Posterior vena cava (tissue), 2 donors: ENCODE measurements at regions not wholly inside any gene's neighbourhood (a gene's known extent, or its start where the extent isn't known, plus 50 kb on each side); places are given as distances from the start of the nearest gene placed in this dataset.

Experiments used
- DNase-seq: peaks from one replicate; pipeline ENCODE4 v3.0.0-alpha.2; 2020; ENCODE audit warnings: low spot score
- intact Hi-C, 2 donors: fragments of 100-400 bp; cut with DNase I; formaldehyde crosslinking; loops; one replicate each; pipeline versions ENCODE4 v1.14.1 to v1.14.2; 2022 to 2023
- donor health status: DM: yes; HTN: yes; CAD: no.
- donor health status: DM: yes; HTN: yes; CAD: no.

GRCh38 chr11:10386361-10386760 lies 68.7 kb upstream of the AMPD3 start:
- intact Hi-C loops: no loop called here

GRCh38 chr11:10386861-10387205 lies 68.2 kb upstream of the AMPD3 start:
- intact Hi-C loops: no loop called here
- no peak for DNase-seq

More at GRCh38 chr11:10386361-10386760, 68.7 kb upstream of the AMPD3 start:
- no peak for DNase-seq

- intact Hi-C loops: no loop called here
- DNase-seq: peak; percentile 90
These were observed 67.6 kb upstream of the AMPD3 start for GRCh38 chr11:10387206-10388083.

GRCh38 chr11:10388101-10388500 lies 67.0 kb upstream of the AMPD3 start:
- intact Hi-C loops: no loop called here

GRCh38 chr11:10388574-10388973 lies 66.5 kb upstream of the AMPD3 start:
- intact Hi-C loops: no loop called here
- peak; percentile 83 for DNase-seq

More at GRCh38 chr11:10388101-10388500, 67.0 kb upstream of the AMPD3 start:
- no peak for DNase-seq

- intact Hi-C loops: no loop called here
- DNase-seq: no peak
These were observed 64.7 kb upstream of the AMPD3 start for GRCh38 chr11:10390375-10390774.

DNA sequence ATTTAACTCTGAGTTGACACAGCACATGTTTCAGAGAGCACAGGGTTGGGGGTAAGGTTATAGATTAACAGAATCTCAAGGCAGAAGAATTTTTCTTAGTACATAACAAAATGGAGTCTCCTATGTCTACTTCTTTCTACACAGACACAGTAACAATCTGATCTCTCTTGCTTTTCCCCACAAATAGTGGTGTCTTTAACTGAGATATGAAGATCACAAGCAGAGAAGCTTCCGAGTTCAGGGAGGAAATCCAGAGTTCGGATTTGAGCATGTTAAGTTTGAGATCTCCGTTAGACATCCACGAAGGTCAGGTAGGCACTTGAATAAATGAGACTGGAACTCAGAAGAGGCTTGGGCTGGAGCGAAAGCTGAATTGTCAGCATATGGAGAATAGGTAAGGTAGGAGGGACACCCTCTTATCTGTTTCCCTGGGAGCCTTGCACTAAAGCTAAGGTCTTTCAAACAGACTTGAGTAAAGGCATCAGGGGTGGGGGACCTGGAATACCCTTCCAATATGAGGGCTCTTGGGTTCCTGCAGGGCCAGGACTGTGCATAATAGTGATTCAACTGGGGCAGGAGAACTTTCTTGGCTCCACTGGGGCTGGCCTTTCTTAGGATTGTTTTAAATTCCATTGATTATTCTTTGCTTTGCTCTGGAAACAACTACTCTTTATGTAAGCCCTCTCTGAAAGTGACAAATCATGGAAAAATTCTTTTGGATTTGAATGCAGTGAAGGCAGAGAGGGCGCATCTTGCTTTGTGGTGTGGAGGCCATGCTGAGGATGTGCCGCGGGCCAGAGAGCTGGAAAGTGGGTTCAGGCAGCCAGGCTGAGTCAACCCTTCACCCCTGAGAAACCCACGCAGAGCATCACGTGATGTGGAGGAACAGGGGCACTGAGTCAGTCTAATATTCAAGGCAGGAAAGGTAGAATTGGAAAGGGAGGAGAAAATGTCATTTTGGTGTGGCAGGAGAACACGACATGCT lies 62.7 kb upstream of the AMPD3 start:
- intact Hi-C loops: no loop called here

DNA sequence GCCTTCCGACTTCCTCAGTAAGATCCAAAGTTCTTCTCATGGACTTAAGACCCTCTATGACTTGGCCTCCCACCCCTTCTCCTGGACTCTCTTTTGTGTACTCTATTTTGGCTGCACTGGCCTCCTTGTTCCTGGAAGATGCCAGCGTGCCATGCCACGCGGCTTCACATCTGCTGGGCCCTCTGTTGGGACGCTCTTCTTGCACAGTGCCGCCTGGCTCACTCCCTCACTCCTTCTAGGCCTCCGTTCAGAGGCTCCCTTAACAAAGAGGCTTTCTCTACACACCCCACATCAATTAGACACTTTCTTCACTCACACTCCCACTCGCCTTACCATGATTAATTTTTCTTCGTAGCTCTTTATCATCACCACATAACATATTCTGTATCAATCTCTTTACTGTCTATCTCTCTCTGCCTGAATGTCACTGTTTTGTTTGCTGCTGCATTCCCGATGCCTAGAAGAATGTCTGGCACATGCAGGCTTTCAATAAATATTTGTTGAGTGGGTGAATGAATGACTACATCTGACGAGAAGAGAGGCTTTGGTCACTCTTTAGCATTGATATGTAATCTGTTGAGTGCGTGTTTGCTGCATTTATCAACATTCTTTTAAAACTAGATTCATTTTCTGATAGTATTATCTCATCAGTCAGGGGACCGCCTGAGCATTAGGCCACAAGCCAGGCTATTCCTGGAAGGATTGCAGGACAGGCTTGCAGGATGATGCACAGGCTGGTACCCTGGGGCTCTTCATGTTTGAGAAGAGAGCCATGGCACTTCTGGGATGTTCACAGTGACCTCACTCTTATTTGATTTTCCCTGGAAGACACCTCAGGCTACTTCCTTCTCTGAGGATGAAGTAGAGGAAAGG lies 60.6 kb upstream of the AMPD3 start:
- intact Hi-C loops: loop anchor here in 1 of 2 donors (5.0 kb wide), 1 partner anchor 338 kb away; no protein-coding TSS in a partner anchor
- DNase-seq: no peak

More for the DNA sequence above, 62.7 kb upstream of the AMPD3 start:
- DNase-seq: peak; percentile 83

DNA sequence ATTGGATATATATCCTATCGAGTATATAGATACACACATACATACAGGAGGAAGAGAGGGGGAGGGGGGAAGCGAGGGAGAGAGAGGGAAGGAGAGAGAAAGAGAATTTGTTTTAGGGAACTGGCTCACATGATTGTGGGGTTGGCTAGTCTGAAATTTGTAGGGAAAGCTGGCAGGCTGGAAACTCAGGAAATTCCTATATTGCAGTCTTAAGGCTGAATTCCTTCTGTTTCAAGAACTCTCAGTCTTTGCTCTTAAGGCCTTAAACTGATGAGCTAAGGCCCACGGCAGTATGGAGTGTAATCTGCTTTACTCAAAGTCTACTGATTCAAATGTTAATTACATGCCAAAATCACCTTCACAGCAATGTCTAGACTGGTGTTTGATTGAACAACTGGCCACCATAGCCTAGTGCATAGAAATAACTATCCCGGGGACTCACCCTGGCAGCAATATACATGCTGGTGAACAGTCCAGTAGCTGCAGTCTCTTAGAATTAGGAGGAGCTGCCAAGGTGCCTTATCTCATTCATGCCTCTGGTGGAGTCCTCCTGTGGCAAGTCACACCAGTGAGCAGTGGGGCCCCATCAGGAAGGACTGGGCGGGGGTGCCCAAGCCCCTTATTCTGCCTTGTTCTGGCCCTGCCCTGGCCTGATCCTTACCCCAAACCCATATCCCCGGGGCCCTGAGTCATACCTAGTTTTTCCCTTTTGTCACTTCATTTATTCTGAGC lies 59.7 kb upstream of the AMPD3 start:
- DNase-seq: no peak
- intact Hi-C loops: loop anchor here in 1 of 2 donors (5.0 kb wide), 1 partner anchor 337 kb away; no protein-coding TSS in a partner anchor

- intact Hi-C loops: loop anchor here in 1 of 2 donors (5.0 kb wide), 1 partner anchor 336 kb away; no protein-coding TSS in a partner anchor
- no peak for DNase-seq
These were observed 58.3 kb upstream of the AMPD3 start for GRCh38 chr11:10396771-10397170.

- no peak for DNase-seq
- intact Hi-C loops: loop anchor here in 1 of 2 donors (5.0 kb wide), 1 partner anchor 335 kb away; no protein-coding TSS in a partner anchor
These were observed 57.7 kb upstream of the AMPD3 start for GRCh38 chr11:10397226-10397987.

DNA sequence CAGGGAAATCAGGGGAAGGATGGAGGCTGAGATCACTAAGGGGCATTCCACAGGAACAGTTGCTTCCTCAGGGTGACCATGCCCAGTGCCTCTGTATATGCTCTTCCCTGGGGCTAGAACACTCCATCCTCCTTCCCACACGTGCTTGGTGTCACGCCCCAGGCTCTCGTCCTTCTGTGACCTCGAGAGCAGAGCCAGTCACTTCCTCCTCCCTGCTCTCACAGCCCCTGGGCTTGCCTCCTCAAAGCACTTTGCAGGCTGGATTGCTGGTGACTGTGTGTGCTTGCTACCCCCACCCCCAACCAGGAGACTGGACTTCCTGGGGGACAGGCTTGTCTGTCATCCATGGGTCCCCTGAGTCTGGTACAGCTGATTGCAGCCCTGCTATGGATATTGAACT lies 56.5 kb upstream of the AMPD3 start:
- peak; percentile 85 for DNase-seq
- intact Hi-C loops: loop anchor here in 1 of 2 donors (5.0 kb wide), 1 partner anchor 334 kb away; no protein-coding TSS in a partner anchor

- intact Hi-C loops: loop anchor here in 1 of 2 donors (10.0 kb wide), 1 partner anchor 144 kb away; the partner anchor contains the start of gene RNF141
- DNase-seq: no peak
These were observed 54.2 kb upstream of the AMPD3 start for GRCh38 chr11:10400856-10401255.

- intact Hi-C loops: loop anchor here in 1 of 2 donors (10.0 kb wide), 1 partner anchor 144 kb away; the partner anchor contains the start of gene RNF141
- DNase-seq: no peak
These were observed 53.8 kb upstream of the AMPD3 start for GRCh38 chr11:10401256-10401655.

DNA sequence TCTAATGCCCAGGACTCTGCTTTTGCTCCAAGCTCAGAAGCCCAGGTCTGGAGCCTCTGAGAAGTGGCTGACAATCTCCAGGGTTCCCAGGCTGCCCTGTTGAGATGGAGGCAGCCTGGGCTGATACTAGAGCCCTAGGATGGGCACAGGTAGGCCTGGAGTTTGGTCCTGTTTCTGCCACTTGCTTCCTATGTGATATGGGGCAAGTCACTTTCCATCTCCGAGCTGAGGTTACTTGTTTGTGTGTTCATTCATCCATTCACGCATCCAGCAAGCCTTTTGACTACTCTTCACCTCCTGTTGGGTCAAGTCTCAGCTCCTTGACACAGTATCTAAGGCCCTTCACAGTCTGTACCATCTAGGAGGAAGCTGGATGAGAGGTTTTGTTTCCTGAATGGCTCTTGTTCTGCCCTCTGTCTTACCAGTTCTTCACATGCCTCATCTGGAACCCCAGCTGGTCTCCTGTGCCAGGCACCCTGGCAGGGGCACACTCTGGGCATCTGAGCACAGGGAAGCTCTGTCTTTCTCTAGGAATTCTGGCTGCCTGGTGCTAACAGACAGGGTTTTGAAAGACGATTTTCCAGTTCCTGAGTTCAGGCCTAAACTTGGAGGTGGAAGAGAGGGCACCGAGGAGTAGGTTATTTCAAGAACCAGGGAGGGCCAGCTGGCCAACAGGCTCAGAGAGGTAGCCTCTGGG lies 53.2 kb upstream of the AMPD3 start:
- intact Hi-C loops: loop anchor here in 1 of 2 donors (10.0 kb wide), 1 partner anchor 143 kb away; the partner anchor contains the start of gene RNF141
- no peak for DNase-seq
